Karpas-422 (cell line): ENCODE measurements at regions not wholly inside any gene's neighbourhood (a gene's known extent, or its start where the extent isn't known, plus 50 kb on each side); places are given as distances from the start of the nearest gene placed in this dataset.

ENCODE experiments used
- DNase-seq: peaks from one replicate; pipeline ENCODE4 v3.0.0-alpha.2; 2015
- H2AFZ ChIP-seq: fragments of 200-600 bp; sonication (generic); 2 replicates; pipeline ENCODE4 v1.6.1; 2014; ENCODE audit warnings: antibody characterized with exemption, low read length, mixed read lengths
- H3K27ac ChIP-seq: fragments of 200-600 bp; sonication (generic); 2 replicates; pipeline ENCODE4 v1.5.1; 2014; ENCODE audit warnings: mild to moderate bottlenecking, low read length, moderate library complexity
- H3K27me3 ChIP-seq: fragments of 200-600 bp; sonication (generic); 2 replicates; pipeline ENCODE4 v1.6.1; 2014; ENCODE audit warnings: low read length, mixed read lengths
- H3K36me3 ChIP-seq: fragments of 200-600 bp; sonication (generic); 2 replicates; pipeline ENCODE4 v1.6.1; 2014; ENCODE audit warnings: low read length, mixed read lengths; ENCODE audit not compliant: insufficient read depth
- H3K4me1 ChIP-seq: fragments of 200-600 bp; sonication (generic); 2 replicates; pipeline ENCODE4 v1.6.1; 2014; ENCODE audit warnings: mild to moderate bottlenecking, low read length, mixed read lengths
- H3K4me2 ChIP-seq: fragments of 200-600 bp; sonication (generic); 2 replicates; pipeline ENCODE4 v1.6.1; 2014; ENCODE audit warnings: low read length, low read depth, mild to moderate bottlenecking; ENCODE audit not compliant: poor library complexity, severe bottlenecking
- H3K4me3 ChIP-seq: fragments of 200-600 bp; sonication (generic); 2 replicates; pipeline ENCODE4 v1.5.1; 2014; ENCODE audit warnings: mild to moderate bottlenecking, antibody characterized with exemption, low read length, mixed read lengths
- H3K79me2 ChIP-seq: fragments of 200-600 bp; sonication (generic); 2 replicates; pipeline ENCODE4 v1.6.1; 2014; ENCODE audit warnings: mild to moderate bottlenecking, low read length, mixed read lengths
- H3K9ac ChIP-seq: fragments of 200-600 bp; sonication (generic); 2 replicates; pipeline ENCODE4 v1.6.0; 2014; ENCODE audit warnings: low read length
- H3K9me2 ChIP-seq: fragments of 200-600 bp; sonication (generic), shearing (Covaris generic); replicated peaks from 2 replicates; pipeline ENCODE4 v1.6.0; 2014; ENCODE audit warnings: mild to moderate bottlenecking, low read length, moderate library complexity; ENCODE audit not compliant: insufficient read depth
- H3K9me3 ChIP-seq: fragments of 300-700, 200-600 bp; sonication (generic); 2 replicates; pipeline ENCODE4 v1.6.1; 2014; ENCODE audit warnings: low read length, mixed read lengths
- H4K20me1 ChIP-seq: fragments of 200-600 bp; sonication (generic); 2 replicates; pipeline ENCODE4 v1.6.1; 2014; ENCODE audit warnings: mild to moderate bottlenecking, antibody characterized with exemption, low read length, low read depth; ENCODE audit not compliant: insufficient read depth

DNA sequence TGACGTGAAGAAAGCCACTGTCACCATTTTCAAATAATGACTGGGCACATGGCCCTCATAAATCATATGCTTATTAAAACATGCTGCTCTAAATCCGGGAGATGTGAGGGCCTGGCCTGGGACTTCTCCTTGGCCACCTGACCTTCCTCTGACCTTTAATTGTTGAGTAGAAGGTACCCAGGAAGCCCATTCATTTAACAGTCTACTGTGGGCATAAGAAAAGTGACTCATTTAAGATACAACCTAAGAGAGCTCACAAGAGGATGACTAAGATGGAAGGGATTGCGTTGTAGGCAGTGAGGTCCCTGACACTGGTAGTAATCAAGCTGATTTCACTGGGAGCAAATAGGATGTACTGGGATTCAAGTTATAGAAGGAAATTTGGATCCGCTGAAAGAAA, 203.4 kb upstream of the GPR26 start:
- no peaks in the 10 kb centered on the region for H3K79me2 ChIP-seq
- peaks cover 6% of the 10 kb centered on the region; the same call in 1 of the 2 replicates for H3K4me1 ChIP-seq
- H3K27ac ChIP-seq = no peak overlapping the region
- no peaks in the 10 kb centered on the region for H4K20me1 ChIP-seq
- no peaks in the 10 kb centered on the region for H3K9me2 ChIP-seq
- no peak overlapping the region for H3K9ac ChIP-seq
- no peaks in the 10 kb centered on the region for H3K36me3 ChIP-seq
- no peaks in the 10 kb centered on the region for H3K27me3 ChIP-seq
- no peak overlapping the region for H2AFZ ChIP-seq
- H3K9me3 ChIP-seq = no peaks in the 10 kb centered on the region
- DNase-seq = no peak
- H3K4me2 ChIP-seq = no peak overlapping the region
- H3K4me3 ChIP-seq = no peak overlapping the region

DNA sequence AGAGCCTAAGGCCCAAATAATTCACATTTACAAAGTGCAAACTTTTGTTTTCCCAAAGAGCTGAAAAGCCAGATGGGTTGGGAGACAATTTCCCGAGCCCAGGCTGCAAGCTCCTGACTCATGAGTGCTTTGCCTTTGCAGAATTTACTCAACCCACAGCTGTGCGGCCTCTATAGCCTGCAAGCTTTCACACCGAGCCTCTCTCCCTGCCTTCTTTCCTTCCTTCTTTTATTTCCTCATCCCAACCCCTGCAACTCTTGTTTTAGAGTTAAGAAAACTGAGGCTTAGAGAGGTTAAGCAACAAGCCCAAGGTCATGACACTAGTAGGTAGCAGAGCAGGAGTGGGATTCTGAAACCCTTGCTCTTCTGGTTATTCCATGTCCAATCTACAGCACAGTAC, 203.0 kb upstream of the GPR26 start:
- no peaks in the 10 kb centered on the region for H3K79me2 ChIP-seq
- no peak overlapping the region for H2AFZ ChIP-seq
- no peak overlapping the region for H3K27ac ChIP-seq
- no peak overlapping the region for H3K9ac ChIP-seq
- H3K36me3 ChIP-seq = no peaks in the 10 kb centered on the region
- H3K4me2 ChIP-seq = no peak overlapping the region
- DNase-seq = no peak
- H3K9me2 ChIP-seq = no peaks in the 10 kb centered on the region
- peaks cover 6% of the 10 kb centered on the region; the same call in 1 of the 2 replicates for H3K4me1 ChIP-seq
- H3K27me3 ChIP-seq = no peaks in the 10 kb centered on the region
- H3K9me3 ChIP-seq = no peaks in the 10 kb centered on the region
- no peak overlapping the region for H3K4me3 ChIP-seq
- no peaks in the 10 kb centered on the region for H4K20me1 ChIP-seq

DNA sequence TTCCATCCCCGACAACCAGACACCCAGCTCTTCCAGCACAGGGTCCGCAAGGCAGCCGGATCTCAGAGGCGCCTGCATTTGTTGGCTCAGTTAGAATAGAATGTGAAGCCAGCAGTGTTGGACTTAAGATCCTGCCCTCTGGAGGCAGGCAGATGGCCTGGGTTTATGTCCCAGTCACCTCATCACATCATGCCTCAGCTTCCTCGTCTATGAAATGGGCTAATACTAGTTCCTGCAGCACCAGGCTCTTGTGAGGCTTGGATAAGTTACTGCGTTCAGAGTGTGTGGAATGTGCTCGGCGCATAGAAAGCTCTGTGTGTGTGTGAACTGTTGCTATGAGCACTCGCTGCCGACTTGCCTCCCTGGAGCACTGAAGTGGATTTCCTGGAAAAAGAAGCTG, 202.5 kb upstream of the GPR26 start:
- Histone ChIP-seq H3K27ac (no peak overlapping the region), H3K9ac (no peak overlapping the region), H2AFZ (no peak overlapping the region), H3K79me2 (no peaks in the 10 kb centered on the region), H3K27me3 (no peaks in the 10 kb centered on the region), H3K36me3 (no peaks in the 10 kb centered on the region), H3K4me2 (no peak overlapping the region), H3K9me3 (no peaks in the 10 kb centered on the region), H3K9me2 (no peaks in the 10 kb centered on the region), H3K4me3 (no peak overlapping the region), H4K20me1 (no peaks in the 10 kb centered on the region), H3K4me1 (peaks cover 6% of the 10 kb centered on the region; the same call in 1 of the 2 replicates)
- DNase-seq = no peak

DNA sequence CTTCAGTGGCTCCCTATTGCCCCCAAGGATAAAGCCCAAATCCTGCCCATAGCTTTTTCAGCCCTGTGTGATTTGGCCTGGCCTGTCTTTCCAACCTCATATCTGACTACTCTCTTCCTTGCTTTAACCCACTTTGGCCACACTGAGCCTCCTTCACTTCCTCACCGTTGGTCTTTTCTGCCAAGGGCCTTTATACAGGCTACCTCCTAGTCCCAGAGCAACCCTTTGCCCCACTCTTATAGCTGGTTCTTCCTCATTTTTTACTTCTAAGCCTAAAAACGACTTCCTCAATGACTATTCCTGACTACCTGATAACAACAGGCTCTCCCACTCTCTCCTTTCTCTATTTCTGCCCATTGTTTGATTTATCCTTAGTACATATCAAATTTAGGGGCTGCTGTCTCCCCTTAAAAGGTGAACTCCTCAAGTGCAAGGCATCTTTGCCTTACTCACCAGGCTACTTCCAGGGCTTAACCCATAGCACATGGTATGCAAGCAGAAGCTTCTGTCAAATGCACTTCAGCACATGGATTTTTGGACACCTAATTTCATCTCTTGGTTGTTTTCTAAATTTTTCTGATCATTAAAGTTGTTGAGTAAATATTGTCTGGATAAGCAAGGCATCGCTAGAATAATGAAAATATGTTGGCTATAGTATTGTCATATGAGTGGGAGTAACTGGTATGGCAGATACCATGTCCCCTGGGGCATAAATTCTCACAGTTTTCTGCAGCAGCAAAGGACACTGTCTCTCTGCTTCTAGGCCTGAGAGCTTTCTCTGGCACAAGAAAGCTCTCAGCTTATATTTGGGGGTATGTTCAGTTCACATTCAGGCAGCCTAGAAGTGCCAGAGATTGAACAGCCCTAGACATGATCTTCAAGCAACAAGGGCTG, 201.5 kb upstream of the GPR26 start:
- no peaks in the 10 kb centered on the region for H3K36me3 ChIP-seq
- H3K27ac ChIP-seq = no peak overlapping the region
- no peak overlapping the region for H3K4me3 ChIP-seq
- no peaks in the 10 kb centered on the region for H3K9me3 ChIP-seq
- no peak overlapping the region for H3K4me2 ChIP-seq
- no peak for DNase-seq
- no peaks in the 10 kb centered on the region for H3K27me3 ChIP-seq
- no peaks in the 10 kb centered on the region for H3K79me2 ChIP-seq
- H3K9me2 ChIP-seq = no peaks in the 10 kb centered on the region
- no peak overlapping the region for H2AFZ ChIP-seq
- H3K4me1 ChIP-seq = no peaks in the 10 kb centered on the region
- H3K9ac ChIP-seq = no peak overlapping the region
- no peaks in the 10 kb centered on the region for H4K20me1 ChIP-seq

DNA sequence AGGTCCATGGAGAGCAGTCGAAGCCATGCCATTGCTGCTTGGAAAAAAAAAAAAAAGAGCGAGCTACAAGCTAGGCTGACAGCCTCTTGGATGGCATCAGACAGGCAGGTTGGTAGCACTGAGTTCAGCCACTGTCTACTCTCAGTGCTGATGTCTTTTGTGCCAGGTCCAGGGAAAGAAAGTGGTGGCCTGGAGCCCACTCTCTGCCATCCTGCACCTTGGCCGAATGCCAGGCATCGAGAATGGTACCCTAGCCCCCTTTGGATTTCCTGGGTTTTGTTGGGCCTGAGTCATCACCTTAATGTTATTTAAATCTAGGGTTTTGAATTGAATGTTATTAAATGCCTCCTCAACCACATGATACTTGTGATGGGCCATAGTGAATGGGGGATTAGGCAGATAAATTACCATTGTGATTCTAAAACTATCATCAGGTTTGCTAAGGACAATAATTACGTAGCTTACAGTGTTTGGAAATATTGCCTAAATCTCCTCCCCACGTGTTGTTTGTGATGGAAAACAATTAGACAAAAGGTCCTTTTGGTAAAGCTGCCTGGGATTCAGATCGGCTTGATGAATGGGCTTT, 195.7 kb upstream of the GPR26 start:
- Histone ChIP-seq H3K9ac (no peak overlapping the region), H3K27ac (no peak overlapping the region), H3K9me3 (no peaks in the 10 kb centered on the region), H3K27me3 (no peaks in the 10 kb centered on the region), H3K9me2 (no peaks in the 10 kb centered on the region), H3K4me2 (no peak overlapping the region), H4K20me1 (no peaks in the 10 kb centered on the region), H2AFZ (no peak overlapping the region), H3K4me1 (no peaks in the 10 kb centered on the region), H3K79me2 (no peaks in the 10 kb centered on the region), H3K4me3 (no peak overlapping the region), H3K36me3 (no peaks in the 10 kb centered on the region)
- no peak for DNase-seq

DNA sequence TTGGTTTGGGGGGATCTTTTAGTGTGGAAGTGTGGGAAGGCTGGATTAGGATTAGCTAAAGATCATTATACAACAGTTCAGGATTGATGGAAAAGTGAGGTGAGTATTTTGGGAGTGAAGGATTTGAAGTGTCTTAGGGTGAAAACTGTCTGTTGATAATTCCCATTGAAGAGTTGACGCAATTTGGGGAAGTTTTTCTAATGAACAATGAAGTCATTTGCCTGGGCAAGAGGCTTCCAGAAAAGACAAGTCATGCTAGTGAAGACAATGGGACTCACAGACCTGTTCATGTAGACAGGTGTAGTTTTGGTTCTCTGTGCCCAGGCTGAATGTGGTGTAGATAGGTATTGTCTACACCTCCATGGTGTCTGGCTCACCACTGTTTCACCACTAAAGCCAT, 194.3 kb upstream of the GPR26 start:
- Histone ChIP-seq H3K27ac (no peak overlapping the region), H3K9ac (no peak overlapping the region), H3K4me3 (no peak overlapping the region), H4K20me1 (no peaks in the 10 kb centered on the region), H3K4me1 (no peaks in the 10 kb centered on the region), H3K4me2 (no peak overlapping the region), H3K9me2 (no peaks in the 10 kb centered on the region), H3K9me3 (no peaks in the 10 kb centered on the region), H3K36me3 (no peaks in the 10 kb centered on the region), H2AFZ (no peak overlapping the region), H3K27me3 (no peaks in the 10 kb centered on the region), H3K79me2 (no peaks in the 10 kb centered on the region)
- no peak for DNase-seq

DNA sequence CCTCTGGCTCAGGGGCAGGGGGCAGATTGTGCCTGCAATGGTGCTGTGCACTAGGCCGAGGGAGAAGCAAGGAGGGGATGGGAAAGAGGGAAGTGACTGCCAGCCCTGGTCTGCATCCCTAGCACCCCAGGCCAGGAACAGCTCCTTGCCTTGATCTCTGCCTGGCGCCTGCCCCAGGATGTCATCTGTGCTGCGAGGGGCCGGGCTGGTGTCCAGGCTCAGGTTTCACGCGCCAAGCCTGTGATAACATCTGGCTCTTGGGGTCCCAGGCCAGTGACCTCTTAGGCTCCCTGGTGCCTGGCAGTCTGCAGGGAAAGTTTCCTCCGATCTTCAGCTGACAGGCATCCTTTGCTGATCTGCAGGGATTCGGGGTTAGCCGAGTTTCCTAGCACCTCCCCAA, 193.5 kb upstream of the GPR26 start:
- Histone ChIP-seq H3K4me3 (no peak overlapping the region), H3K27ac (no peak overlapping the region)

DNA sequence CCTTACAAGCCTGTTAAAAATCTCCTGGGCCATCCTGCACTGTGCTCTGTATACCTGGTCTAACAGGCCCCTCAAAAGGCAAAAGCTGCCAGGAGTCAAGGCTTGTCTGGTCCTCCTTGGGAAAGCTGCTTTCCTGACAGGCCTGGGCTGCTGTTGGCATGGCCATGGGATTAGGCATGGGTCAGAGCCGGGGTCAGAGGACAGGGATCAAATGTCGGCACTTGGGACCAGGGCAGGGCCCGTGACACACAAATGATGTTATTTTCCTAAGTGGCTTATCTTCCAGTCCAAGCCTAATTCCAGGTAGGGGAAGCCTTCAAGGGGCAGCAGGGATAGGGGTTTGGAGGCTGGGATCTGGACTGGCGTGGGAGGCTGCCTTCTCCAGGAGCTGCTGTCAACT, 191.5 kb upstream of the GPR26 start:
- no peaks in the 10 kb centered on the region for H4K20me1 ChIP-seq

More for the DNA sequence above, 193.5 kb upstream of the GPR26 start:
- Histone ChIP-seq H3K4me2 (no peak overlapping the region), H3K79me2 (no peaks in the 10 kb centered on the region), H3K9ac (no peak overlapping the region), H3K9me2 (no peaks in the 10 kb centered on the region), H3K4me1 (no peaks in the 10 kb centered on the region), H2AFZ (no peak overlapping the region), H3K27me3 (no peaks in the 10 kb centered on the region), H3K9me3 (no peaks in the 10 kb centered on the region), H4K20me1 (no peaks in the 10 kb centered on the region), H3K36me3 (no peaks in the 10 kb centered on the region)
- DNase-seq = no peak

More for the DNA sequence above, 191.5 kb upstream of the GPR26 start:
- no peak for DNase-seq
- Histone ChIP-seq H2AFZ (no peak overlapping the region), H3K36me3 (no peaks in the 10 kb centered on the region), H3K9me3 (no peaks in the 10 kb centered on the region), H3K27ac (no peak overlapping the region), H3K27me3 (no peaks in the 10 kb centered on the region), H3K4me1 (no peaks in the 10 kb centered on the region), H3K9ac (no peak overlapping the region), H3K79me2 (no peaks in the 10 kb centered on the region), H3K4me2 (no peak overlapping the region), H3K9me2 (no peaks in the 10 kb centered on the region), H3K4me3 (no peak overlapping the region)
